Neural cell (in vitro differentiated cells): ENCODE measurements at regions not wholly inside any gene's neighbourhood (a gene's known extent, or its start where the extent isn't known, plus 50 kb on each side); places are given as distances from the start of the nearest gene placed in this dataset.

ENCODE experiments used
- EP300 ChIP-seq: fragments of 450-650 bp; conservative IDR thresholded peaks from 2 replicates; pipeline ENCODE4 v1.6.1; 2014; ENCODE audit warnings: antibody characterized with exemption, mild to moderate bottlenecking, moderate library complexity; ENCODE audit not compliant: poor library complexity, severe bottlenecking
- EZH2 ChIP-seq: fragments of 200-600, 300-800 bp; shearing (Covaris generic), sonication (generic); IDR thresholded peaks from 2 replicates; pipeline ENCODE4 v1.6.1; 2014; ENCODE audit warnings: antibody characterized with exemption, low read length, borderline replicate concordance, mild to moderate bottlenecking; ENCODE audit not compliant: insufficient read depth, poor library complexity, severe bottlenecking
- MXI1 ChIP-seq: fragments of 450-650 bp; conservative IDR thresholded peaks from 2 replicates; pipeline ENCODE4 v1.6.1; 2014; ENCODE audit warnings: antibody characterized with exemption, mild to moderate bottlenecking; ENCODE audit not compliant: poor library complexity, severe bottlenecking
- POLR2AphosphoS5 ChIP-seq: IDR thresholded peaks from 2 replicates; pipeline ENCODE4 v1.6.1; 2012
- RAD21 ChIP-seq: fragments of 450-650 bp; conservative IDR thresholded peaks from 2 replicates; pipeline ENCODE4 v1.6.1; 2014; ENCODE audit warnings: antibody characterized with exemption, mild to moderate bottlenecking, moderate library complexity
- TF ChIP-seq, protein P1 (sequence below): fragments of 450-650 bp; IDR thresholded peaks from 2 replicates; pipeline ENCODE4 v1.5.1; 2014; ENCODE audit warnings: antibody characterized with exemption, mild to moderate bottlenecking, moderate library complexity; ENCODE audit not compliant: poor library complexity, severe bottlenecking
- TF ChIP-seq, protein P2 (sequence below): IDR thresholded peaks from 2 replicates; pipeline ENCODE4 v1.6.1; 2012; ENCODE audit warnings: borderline replicate concordance

DNA sequence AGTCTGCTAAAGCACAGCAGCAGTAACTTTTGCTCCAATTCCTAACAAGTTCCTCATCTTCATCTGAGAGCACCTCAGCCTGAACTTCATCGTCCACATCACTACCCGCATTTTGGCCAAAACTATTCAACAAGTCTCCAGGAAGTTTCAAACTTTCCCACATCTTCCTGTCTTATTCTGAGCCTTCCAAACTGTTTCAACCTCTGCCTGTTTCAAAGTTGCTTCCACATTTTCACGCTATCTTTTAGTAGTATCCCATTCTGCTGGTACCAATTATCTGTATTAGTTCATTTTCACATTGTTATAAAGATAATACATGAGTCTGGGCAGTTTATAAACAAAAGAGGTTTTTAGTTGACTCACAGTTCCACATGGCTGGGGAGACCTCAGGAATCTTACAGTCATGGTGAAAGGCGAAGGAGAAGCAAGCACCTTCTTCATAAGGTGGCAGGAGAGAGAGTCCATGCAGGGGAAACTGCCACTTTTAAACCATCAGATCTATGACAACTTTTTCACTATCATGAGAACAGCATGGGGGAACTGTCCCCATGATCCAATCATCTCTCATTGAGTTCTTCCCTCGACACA lies 99.4 kb upstream of the GRIK2 start:
- TF ChIP-seq POLR2AphosphoS5 (no peak), MXI1 (no peak), EZH2 (no peak), RAD21 (no peak), EP300 (no peak)
- TF ChIP-seq, protein P1, sequence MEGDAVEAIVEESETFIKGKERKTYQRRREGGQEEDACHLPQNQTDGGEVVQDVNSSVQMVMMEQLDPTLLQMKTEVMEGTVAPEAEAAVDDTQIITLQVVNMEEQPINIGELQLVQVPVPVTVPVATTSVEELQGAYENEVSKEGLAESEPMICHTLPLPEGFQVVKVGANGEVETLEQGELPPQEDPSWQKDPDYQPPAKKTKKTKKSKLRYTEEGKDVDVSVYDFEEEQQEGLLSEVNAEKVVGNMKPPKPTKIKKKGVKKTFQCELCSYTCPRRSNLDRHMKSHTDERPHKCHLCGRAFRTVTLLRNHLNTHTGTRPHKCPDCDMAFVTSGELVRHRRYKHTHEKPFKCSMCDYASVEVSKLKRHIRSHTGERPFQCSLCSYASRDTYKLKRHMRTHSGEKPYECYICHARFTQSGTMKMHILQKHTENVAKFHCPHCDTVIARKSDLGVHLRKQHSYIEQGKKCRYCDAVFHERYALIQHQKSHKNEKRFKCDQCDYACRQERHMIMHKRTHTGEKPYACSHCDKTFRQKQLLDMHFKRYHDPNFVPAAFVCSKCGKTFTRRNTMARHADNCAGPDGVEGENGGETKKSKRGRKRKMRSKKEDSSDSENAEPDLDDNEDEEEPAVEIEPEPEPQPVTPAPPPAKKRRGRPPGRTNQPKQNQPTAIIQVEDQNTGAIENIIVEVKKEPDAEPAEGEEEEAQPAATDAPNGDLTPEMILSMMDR, result no peak
- TF ChIP-seq, protein P2, sequence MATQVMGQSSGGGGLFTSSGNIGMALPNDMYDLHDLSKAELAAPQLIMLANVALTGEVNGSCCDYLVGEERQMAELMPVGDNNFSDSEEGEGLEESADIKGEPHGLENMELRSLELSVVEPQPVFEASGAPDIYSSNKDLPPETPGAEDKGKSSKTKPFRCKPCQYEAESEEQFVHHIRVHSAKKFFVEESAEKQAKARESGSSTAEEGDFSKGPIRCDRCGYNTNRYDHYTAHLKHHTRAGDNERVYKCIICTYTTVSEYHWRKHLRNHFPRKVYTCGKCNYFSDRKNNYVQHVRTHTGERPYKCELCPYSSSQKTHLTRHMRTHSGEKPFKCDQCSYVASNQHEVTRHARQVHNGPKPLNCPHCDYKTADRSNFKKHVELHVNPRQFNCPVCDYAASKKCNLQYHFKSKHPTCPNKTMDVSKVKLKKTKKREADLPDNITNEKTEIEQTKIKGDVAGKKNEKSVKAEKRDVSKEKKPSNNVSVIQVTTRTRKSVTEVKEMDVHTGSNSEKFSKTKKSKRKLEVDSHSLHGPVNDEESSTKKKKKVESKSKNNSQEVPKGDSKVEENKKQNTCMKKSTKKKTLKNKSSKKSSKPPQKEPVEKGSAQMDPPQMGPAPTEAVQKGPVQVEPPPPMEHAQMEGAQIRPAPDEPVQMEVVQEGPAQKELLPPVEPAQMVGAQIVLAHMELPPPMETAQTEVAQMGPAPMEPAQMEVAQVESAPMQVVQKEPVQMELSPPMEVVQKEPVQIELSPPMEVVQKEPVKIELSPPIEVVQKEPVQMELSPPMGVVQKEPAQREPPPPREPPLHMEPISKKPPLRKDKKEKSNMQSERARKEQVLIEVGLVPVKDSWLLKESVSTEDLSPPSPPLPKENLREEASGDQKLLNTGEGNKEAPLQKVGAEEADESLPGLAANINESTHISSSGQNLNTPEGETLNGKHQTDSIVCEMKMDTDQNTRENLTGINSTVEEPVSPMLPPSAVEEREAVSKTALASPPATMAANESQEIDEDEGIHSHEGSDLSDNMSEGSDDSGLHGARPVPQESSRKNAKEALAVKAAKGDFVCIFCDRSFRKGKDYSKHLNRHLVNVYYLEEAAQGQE, result no peak
